GM12874 (cell line): ENCODE measurements at regions not wholly inside any gene's neighbourhood (a gene's known extent, or its start where the extent isn't known, plus 50 kb on each side); places are given as distances from the start of the nearest gene placed in this dataset.

Source experiments
- TF ChIP-seq, protein P1 (sequence below): IDR thresholded peaks from 2 replicates; pipeline ENCODE4 v1.5.1; 2011; ENCODE audit warnings: low read depth, mild to moderate bottlenecking, control low read depth, low read length, moderate library complexity; ENCODE audit not compliant: insufficient read depth

DNA sequence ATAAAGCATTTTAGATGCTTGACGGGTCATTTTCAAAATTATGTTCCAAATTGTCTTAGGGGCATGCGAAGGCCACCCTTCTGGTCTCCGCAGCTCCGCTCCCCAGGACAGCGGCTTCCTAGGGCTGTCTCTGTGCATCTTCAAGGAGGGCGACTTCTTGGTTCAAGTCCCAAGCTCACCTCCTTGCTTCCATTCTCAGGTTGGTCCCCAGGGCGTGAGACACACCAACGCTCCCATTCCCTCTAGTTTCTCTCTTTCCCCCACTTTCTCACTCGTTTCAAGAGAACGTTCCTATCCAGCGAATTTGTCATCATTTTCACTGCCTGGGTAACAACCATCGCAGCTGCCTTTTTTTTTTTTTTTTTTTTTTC is 109.4 kb upstream of the CCND2 start:
- TF ChIP-seq, protein P1, sequence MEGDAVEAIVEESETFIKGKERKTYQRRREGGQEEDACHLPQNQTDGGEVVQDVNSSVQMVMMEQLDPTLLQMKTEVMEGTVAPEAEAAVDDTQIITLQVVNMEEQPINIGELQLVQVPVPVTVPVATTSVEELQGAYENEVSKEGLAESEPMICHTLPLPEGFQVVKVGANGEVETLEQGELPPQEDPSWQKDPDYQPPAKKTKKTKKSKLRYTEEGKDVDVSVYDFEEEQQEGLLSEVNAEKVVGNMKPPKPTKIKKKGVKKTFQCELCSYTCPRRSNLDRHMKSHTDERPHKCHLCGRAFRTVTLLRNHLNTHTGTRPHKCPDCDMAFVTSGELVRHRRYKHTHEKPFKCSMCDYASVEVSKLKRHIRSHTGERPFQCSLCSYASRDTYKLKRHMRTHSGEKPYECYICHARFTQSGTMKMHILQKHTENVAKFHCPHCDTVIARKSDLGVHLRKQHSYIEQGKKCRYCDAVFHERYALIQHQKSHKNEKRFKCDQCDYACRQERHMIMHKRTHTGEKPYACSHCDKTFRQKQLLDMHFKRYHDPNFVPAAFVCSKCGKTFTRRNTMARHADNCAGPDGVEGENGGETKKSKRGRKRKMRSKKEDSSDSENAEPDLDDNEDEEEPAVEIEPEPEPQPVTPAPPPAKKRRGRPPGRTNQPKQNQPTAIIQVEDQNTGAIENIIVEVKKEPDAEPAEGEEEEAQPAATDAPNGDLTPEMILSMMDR = no peak

DNA sequence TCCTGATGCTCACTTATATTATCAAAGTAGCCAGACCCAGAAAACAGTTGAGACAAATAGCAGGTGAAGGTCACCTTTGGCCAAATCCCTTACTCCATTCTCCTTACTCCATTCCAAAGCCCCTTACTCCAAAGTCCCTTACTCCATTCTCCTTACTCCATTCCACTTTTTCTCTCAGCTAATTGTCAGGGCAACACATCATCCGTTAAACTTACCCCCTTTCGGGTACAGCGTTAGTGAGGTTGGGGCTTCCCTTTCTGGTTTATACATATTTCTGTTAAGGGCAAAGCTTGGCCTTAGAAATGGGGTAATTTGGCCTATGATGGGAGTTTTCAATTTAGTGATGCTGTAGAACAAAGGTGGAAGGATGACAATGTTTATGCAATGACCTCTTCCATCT is 111.8 kb upstream of the CCND2 start:
- TF ChIP-seq, protein P1 = no peak

DNA sequence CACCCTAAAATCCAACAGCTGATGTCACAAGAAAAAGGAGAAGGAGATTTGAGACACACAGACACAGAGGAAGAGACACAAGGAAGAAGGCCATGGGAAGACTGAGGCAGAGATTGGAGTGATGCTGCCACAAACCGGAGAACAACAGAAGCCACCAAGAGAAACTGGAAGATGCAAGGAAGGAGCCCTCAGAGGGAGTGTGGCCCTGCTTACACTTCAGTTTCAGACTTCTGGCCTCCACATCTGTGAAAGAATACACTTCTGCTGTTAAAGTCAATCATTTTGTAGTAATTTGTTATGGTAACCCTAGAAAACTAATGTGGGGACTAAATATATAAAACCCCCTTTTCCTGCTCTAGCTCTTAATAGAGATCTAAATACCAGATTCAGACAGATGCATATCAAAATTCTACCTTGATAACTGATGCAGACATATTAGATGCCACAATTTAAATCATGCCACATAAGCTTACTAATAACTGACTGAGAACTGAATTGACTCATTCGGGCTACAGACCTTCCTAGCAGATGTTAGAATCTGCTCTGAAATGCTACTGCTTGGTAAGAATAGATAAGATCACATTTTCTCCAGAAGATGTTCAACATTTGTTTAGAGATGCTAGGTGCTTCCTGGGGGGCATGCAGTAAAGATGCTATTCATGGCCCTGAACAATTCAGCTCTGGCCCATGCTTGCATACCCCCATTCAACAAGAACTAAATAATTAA is 113.1 kb upstream of the CCND2 start:
- TF ChIP-seq, protein P1 = no peak

DNA sequence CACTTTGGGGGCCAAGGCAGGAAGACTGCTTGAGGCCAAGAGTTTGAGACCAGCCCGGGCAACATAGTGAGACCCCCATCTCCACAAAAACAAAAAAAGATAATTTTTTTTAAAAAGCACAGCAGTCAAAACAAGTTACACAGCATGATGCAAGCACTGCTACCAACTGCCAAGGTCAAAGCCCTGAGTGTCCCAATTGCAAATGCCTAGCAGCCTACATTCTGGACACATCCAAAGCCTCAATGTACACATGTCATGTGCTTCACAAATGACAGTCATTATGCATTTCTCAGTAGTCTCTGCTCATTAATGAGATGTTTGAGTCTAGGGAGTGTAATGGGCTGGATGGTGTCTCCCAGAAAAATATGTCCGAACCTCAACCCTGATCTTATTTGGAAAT is 113.7 kb upstream of the CCND2 start:
- TF ChIP-seq, protein P1 = no peak

DNA sequence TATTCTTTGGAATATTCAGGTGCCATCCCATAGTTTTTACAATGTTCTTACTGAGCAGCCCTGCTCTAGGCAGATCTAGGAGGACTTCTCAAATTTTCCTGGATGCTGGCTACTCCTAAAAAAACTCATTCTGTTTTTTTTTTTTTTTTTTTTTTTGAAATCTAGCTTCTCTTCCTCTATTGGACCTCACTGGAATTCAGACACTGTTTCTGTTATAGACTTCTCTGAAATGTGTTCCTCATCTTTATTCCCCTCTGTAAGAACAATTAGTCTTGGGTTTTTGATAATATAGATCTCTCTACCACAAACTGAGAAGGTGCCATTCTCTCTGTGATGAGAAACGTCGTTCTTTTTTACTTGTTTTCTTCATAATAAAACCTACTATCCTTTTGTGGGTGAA is 115.3 kb upstream of the CCND2 start:
- TF ChIP-seq, protein P1 = no peak

DNA sequence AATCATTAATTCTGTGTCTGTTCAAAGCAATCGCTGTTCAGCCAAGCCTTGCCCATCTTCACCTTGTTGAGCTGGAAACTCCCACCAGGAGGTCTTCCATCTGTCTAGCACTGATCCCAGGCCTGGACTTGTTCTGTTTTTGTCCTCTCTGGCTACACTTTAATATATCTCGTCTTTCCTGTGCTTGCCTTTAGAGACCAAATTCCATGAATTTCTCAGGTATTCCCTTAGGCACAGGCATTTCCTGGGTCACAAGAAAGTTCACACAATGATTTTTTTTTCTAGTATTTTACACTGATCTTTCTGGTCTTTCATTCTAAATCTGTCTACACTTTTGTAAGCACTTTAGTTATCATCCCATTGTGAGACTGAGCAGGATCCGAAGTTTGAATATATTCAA is 116.4 kb upstream of the CCND2 start:
- TF ChIP-seq, protein P1 = no peak

DNA sequence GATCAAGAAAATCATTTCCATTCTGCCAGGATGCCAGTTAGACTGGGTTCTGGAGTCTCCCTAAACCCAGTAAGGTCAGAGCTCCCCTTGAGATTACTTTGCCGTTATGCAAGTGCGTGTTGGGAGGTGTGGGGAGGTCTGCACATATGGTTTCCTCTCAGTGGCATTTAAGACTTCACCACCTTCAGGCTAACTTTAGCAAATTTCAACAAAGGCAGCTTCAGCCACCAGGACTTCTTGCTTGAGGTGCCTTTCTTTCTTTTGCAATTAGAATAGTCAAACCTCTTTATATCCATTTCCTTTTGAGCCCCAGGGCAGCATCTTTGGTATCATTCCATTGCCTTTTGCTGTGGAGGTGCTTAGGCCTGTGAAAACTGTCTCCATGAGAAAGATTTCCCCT is 117.2 kb upstream of the CCND2 start:
- TF ChIP-seq, protein P1 = no peak
